ENCODE measurements at regions not wholly inside any gene's neighbourhood (a gene's known extent, or its start where the extent isn't known, plus 50 kb on each side); places are given as distances from the start of the nearest gene placed in this dataset.
"Not testable (repeated sequence)": the region's sequence is repeated elsewhere in the genome, so short reads cannot be mapped to it uniquely, and the experiment has no call there.

DNA sequence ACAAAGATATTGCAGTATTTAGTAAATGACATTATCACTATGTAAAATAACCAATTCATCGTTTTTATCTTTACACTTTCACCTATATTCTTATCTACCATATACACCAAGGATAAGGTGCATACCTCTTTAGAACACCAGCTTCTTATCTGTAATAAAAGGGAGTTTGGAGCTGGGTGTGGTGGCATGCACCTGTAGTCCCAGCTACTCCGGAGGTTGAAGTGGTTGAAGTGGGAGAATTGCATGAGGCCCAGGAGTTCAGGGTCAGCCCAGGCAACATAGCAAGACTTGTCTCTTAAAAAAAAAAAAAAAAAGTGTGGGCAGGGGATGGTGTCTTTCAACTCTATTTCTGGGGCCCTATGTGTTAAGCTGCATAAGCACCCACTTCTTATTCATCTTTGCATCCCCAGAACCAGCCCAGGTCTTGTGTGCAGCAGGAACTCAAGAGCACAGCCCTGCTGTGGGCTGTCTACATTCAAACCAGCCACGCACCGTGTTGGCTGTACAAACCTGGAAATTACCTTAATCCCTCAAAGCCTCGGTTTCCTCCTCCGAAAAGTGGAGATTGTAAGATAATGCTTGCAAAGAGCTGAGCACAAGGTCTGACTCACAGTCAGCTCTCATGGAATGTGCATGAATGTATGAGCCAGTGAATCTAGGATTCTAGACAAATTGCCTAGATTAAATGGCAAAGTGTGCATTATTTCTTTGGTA, 256.6 kb upstream of the FOXN3 start:
- TF ChIP-seq CTCF (conservative IDR thresholded peaks at IDR 0.05; ENCODE audit: low read depth, low read length) = no peak
- no peak overlapping the region for H3K4me3 ChIP-seq (ENCODE audit: low read depth, low read length)
- no peak for DNase-seq (ENCODE audit: low read depth)

GRCh38 chr14:89672636-89673511, 255.8 kb upstream of the FOXN3 start:
- no peak overlapping the region for H3K4me3 ChIP-seq (ENCODE audit: low read depth, low read length)
- no peak for DNase-seq (ENCODE audit: low read depth)
- no peak for TF ChIP-seq CTCF (conservative IDR thresholded peaks at IDR 0.05; ENCODE audit: low read depth, low read length)

- DNase-seq (ENCODE audit: low read depth) = no peak
- no peak overlapping the region for H3K4me3 ChIP-seq (ENCODE audit: low read depth, low read length)
- TF ChIP-seq CTCF (conservative IDR thresholded peaks at IDR 0.05; ENCODE audit: low read depth, low read length) = no peak
These were observed 252.2 kb upstream of the FOXN3 start for GRCh38 chr14:89669193-89669592.

DNA sequence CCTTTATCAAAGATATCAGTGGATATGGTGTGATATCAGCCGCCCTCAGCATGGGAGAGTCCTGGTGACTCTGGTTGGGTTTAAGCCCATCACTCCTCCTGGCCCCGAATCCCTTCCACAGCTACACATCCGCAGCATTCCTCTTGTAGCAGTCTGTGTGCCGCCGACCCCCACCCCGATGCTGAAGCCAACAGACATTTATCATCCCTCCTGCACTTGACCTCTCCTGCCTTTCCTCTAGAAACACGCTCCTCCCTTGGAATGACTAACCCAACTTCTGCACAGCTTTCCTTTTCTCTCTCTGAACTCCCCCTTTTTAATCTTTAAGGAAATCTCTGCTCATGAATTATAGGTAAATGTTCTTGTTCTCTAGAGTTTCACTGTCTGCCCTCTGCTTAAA, 250.9 kb upstream of the FOXN3 start:
- H3K4me3 ChIP-seq (ENCODE audit: low read depth, low read length) = no peak overlapping the region
- DNase-seq (ENCODE audit: low read depth) = no peak
- no peak for TF ChIP-seq CTCF (conservative IDR thresholded peaks at IDR 0.05; ENCODE audit: low read depth, low read length)

GRCh38 chr14:89665300-89666081, 248.5 kb upstream of the FOXN3 start:
- DNase-seq (ENCODE audit: low read depth); H3K4me3 ChIP-seq (ENCODE audit: low read depth, low read length): not testable (repeated sequence)

DNA sequence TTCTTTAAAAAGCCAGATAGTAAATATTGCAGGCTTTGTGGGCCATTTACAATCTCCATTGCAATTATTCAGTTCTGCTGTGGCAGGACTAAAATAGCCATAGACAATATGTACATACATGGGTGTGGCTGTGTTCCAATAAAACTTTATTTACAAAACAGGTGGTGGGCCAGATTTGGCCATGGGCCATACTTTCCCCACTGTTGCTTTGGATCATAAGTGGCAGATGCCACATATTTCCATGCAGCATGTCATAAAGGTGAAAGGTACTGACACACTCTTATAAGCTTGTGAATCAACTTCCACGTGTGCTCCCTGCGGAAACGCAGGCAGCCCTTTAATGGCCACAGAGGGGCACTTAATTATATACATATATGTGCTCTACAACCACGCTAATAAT, 244.4 kb upstream of the FOXN3 start:
- TF ChIP-seq CTCF (conservative IDR thresholded peaks at IDR 0.05; ENCODE audit: low read depth, low read length) = no peak
- H3K4me3 ChIP-seq (ENCODE audit: low read depth, low read length) = no peak overlapping the region
- no peak for DNase-seq (ENCODE audit: low read depth)

DNA sequence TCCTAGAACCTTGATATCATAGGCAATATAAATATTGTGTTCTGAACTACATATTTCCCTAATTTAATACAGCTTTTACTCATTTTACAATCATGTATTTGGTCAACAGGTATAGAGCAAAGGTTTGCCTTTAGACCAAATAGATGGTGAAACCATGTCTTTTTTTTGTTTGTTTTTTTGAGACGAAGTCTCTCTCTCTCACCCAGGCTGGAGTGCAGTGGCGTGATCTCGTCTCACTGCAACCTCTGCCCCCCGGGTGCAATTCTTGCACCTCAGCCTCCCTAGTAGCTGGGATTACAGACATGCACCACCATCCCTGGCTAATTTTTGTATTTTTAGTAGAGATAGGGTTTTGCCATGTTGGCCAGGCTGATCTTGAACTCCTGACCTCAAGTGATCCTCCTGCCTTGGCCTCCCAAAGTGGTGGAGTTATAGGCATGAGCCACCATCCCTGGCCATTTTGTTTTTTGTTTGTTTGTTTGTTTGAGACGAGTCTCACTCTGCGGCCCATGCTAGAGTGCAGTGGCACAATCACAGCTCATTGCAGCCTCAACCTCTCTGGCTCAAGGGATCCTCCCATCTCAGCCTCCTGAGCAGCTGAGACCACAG, 243.7 kb upstream of the FOXN3 start:
- not testable (repeated sequence) for H3K4me3 ChIP-seq (ENCODE audit: low read depth, low read length); DNase-seq (ENCODE audit: low read depth)
